LHCN-M2 (cell line): ENCODE measurements at regions not wholly inside any gene's neighbourhood (a gene's known extent, or its start where the extent isn't known, plus 50 kb on each side); places are given as distances from the start of the nearest gene placed in this dataset.
"Not testable (repeated sequence)": the region's sequence is repeated elsewhere in the genome, so short reads cannot be mapped to it uniquely, and the experiment has no call there.

Experiments
- DNase-seq: peaks from one replicate; pipeline ENCODE4 v3.0.0-alpha.2; 2012; ENCODE audit warnings: low read depth

DNA sequence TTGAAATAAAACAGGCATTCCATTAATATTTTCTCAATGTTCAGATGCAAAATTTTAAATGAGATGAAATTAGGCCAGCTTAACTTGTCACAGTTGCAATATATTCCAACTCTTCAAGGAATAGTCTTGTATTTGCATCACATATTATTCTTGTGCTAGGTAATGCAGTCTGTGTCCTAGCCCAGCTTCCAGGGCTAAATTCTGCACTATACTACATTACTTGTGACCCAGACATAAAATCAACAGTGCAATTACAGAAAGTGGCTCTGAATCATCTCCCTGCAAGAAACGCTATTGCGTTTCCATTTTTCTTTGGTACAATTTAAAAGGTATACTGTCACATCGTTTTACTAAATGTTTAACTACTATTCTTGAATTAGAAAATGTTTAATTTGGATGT lies 399.2 kb downstream of the TENT5A start:
- no peak for DNase-seq

DNA sequence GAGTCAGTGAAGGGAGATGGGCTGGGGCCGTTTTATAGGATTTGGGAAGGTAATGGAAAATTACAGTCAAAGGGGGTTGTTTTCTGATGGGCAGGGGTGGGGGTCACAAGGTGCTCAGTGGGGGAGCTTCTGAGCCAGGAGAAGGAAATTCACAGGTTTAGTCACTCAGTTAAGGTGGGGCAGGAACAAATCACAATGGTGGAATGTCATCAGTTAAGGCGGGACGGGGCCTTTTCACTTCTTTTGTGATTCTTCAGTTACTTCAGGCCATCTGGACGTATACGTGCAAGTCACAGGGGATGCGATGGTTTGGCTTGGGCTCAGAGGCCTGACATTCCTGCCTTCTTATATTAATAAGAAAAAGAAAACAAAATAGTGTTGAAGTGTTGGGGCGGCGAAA lies 408.5 kb downstream of the TENT5A start:
- not testable (repeated sequence) for DNase-seq

GRCh38 chr6:81340946-81341345 lies 411.5 kb downstream of the TENT5A start:
- DNase-seq = no peak

- peak; percentile 38 for DNase-seq
Observed at GRCh38 chr6:81331526-81331925, 421.0 kb downstream of the TENT5A start.

DNA sequence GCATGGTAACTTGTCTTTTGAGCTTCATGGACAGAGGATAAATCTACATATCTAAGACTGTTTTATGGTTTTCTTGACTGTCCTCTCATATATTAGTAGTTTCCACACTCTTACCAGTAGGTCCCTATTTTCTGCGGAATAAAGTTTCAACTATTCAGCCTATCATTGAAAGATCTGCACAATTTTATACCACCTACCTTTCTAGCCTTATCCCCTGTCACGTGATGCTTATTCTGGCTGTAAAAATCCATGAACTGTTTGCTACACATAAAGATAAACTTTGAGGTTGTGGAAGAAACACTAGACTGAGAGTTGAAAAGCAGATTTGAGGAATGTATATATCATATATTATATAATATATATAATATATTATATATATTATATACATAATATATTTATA lies 423.8 kb downstream of the TENT5A start:
- DNase-seq = no peak

- peak; percentile 60 for DNase-seq
Observed at GRCh38 chr6:81326881-81327561, 425.5 kb downstream of the TENT5A start.

- no peak for DNase-seq
Observed at GRCh38 chr6:81309811-81310210, 442.7 kb downstream of the TENT5A start.

GRCh38 chr6:81308577-81309279 lies 443.8 kb downstream of the TENT5A start:
- DNase-seq = no peak

GRCh38 chr6:81307651-81308214 lies 444.7 kb downstream of the TENT5A start:
- no peak for DNase-seq

DNA sequence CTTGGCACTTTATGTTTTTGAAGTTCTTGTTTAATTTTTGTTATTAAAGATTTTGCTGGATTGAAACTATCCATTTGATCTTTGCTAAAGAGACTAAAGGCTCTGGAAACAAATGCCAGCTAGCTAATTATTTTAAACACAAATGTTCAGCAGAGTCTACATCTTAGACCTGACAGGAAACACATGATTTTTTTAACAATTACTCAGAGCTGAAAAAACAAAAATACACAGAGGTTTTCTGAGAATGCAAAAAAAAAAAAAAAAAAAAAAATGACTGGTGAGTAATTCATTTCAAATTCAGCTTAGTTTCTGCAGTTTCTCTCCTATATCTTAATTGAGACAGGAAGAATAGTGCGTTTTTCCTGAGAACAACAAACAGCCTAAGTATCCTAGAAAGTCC lies 448.0 kb downstream of the TENT5A start:
- DNase-seq = peak; percentile 40

DNA sequence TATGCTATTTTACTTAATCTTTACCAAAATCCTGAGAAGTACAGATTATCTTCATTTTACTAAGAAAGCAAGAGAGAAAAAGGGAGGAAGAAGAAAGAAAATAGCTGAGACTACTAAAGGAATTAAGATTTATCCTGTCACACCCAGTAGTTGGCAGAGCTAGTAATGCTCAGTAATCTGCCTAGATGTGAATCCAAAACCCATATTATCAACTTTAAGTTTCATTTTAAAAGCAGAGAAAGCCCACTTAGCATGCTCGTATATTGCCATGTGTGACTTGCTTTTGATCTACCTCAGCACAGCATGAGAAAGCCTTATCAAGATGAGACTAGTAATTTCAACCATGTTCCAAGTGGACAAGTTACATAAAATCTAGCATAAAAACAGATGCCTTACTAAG lies 451.5 kb downstream of the TENT5A start:
- no peak for DNase-seq

- no peak for DNase-seq
Observed at GRCh38 chr6:81298751-81299150, 453.7 kb downstream of the TENT5A start.

GRCh38 chr6:81295310-81295709 lies 457.2 kb downstream of the TENT5A start:
- no peak for DNase-seq

GRCh38 chr6:81293896-81294295 lies 458.6 kb downstream of the TENT5A start:
- DNase-seq = no peak

DNA sequence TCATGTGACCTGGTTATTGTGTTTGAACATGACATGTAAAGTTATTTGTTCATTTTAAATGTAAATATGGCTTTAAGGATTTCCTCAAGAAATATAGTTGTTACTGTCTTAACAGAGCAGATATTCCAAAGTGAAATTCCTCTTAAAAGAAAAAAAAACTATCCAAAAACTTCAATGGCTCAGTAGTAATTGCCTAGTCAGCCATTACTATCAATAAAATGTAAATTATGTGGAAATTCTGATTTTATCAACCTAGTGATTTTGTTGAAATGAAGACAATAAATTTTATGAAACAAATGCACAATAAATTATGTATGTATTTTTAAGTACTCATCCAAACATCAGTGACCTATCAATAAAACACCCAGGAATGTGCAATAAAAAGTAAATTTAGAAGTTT lies 463.3 kb downstream of the TENT5A start:
- no peak for DNase-seq

GRCh38 chr6:81265106-81265505 lies 487.4 kb downstream of the TENT5A start:
- peak; percentile 86 for DNase-seq

DNA sequence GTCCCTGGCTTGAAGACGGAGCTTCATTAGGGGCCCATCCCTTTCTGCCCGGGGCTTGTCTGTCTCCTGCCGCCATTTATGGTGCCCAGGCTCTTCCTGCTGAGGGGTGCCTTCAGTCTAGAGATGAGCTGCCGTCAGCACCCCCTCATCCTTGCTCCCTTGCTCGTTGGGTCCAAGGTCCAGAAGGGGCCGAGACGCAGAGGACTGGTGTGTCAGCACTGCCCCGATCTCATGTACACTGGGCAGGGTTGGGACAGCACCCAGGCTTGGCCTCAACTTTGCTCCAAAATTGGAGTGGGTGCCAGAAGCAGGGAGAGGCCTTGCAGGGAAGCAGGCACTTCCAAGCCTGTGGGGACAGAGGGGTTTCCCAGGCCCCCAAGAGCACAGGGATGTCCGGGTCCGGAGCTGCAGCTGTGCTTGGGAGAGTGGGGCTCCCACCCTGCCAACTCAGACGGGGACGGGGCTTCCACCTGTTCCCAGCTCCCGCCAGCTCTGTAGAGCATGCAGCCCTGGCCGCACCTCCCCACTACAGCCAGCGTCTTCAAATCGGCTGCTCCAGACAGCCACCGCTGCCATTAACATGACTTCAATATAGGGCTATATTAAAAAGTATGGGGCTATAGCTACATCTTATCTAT lies 488.8 kb downstream of the TENT5A start:
- no peak for DNase-seq

GRCh38 chr6:81262656-81263055 lies 489.8 kb downstream of the TENT5A start:
- peak; percentile 31 for DNase-seq

DNA sequence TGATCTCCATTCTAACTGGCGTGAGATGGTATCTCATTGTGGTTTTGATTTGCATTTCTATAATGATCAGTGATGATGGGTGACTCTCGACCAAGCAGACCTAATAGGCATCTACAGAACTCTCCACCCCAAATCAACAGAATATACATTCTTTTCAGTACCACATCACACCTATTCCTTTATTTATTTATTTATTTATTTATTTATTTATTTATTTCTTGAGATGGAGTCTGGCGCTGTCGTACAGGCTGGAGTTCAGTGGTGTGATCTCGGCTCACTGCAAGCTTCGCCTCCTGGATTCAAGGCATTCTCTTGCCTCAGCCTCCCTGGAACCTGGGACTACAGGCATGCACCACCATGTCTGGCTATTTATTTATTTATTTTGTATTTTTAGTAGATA lies 496.3 kb downstream of the TENT5A start:
- DNase-seq = not testable (repeated sequence)

- no peak for DNase-seq
Observed at GRCh38 chr6:81253821-81254220, 498.7 kb downstream of the TENT5A start.

GRCh38 chr6:81252231-81252630 lies 500.2 kb downstream of the TENT5A start:
- DNase-seq = no peak

GRCh38 chr6:81246200-81246599 lies 506.3 kb downstream of the TENT5A start:
- DNase-seq = no peak

DNA sequence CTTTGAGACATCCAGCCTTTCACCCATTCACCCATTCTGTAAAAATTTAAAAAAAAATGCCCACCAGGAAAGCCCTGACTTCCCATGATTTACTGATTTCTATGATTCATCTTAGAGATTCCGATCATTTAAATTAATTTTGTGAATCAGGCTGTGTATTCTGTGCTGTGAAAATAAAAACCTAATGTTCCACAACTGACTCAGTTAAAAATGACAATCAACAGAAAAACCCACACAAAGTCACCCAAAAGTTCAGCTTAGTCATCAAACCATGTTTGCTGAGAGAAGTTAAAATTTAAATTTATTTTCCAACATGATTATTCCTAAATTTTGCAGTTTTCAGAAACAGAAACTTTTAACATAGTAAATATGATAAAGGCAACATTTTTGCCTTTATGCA lies 509.9 kb downstream of the TENT5A start:
- no peak for DNase-seq
